GM12874 (cell line): ENCODE measurements at regions not wholly inside any gene's neighbourhood (a gene's known extent, or its start where the extent isn't known, plus 50 kb on each side); places are given as distances from the start of the nearest gene placed in this dataset.

Experiments used
- CTCF ChIP-seq: IDR thresholded peaks from 2 replicates; pipeline ENCODE4 v1.5.1; 2011; ENCODE audit warnings: low read depth, mild to moderate bottlenecking, control low read depth, low read length, moderate library complexity; ENCODE audit not compliant: insufficient read depth

- TF ChIP-seq CTCF, result no peak
Observed at GRCh38 chr3:148400754-148401153, 296.9 kb upstream of the AGTR1 start.

- TF ChIP-seq CTCF, result no peak
Observed at GRCh38 chr3:148408667-148409066, 289.0 kb upstream of the AGTR1 start.

- no peak for TF ChIP-seq CTCF
Observed at GRCh38 chr3:148420242-148420641, 277.5 kb upstream of the AGTR1 start.

- no peak for TF ChIP-seq CTCF
Observed at GRCh38 chr3:148428862-148429605, 268.7 kb upstream of the AGTR1 start.

GRCh38 chr3:148433665-148434064 is 264.0 kb upstream of the AGTR1 start:
- no peak for TF ChIP-seq CTCF

- no peak for TF ChIP-seq CTCF
Observed at GRCh38 chr3:148435534-148435933, 262.2 kb upstream of the AGTR1 start.

GRCh38 chr3:148439254-148439822 is 258.4 kb upstream of the AGTR1 start:
- no peak for TF ChIP-seq CTCF
